BLaER1 (cell line): ENCODE measurements at regions not wholly inside any gene's neighbourhood (a gene's known extent, or its start where the extent isn't known, plus 50 kb on each side); places are given as distances from the start of the nearest gene placed in this dataset.

Experiments used
- H3K27ac ChIP-seq: shearing (Covaris generic); formaldehyde crosslinking; 2 replicates; pipeline ENCODE4 v1.8.1; 2022
- H3K27me3 ChIP-seq: shearing (Covaris generic); formaldehyde crosslinking; 2 replicates; pipeline ENCODE4 v1.8.1; 2022
- H3K36me3 ChIP-seq: shearing (Covaris generic); formaldehyde crosslinking; 2 replicates; pipeline ENCODE4 v1.8.1; 2022
- H3K4me1 ChIP-seq: shearing (Covaris generic); formaldehyde crosslinking; 2 replicates; pipeline ENCODE4 v1.8.1; 2022
- H3K4me2 ChIP-seq: shearing (Covaris generic); formaldehyde crosslinking; 2 replicates; pipeline ENCODE4 v1.8.1; 2022
- H3K4me3 ChIP-seq: shearing (Covaris generic); formaldehyde crosslinking; 2 replicates; pipeline ENCODE4 v1.8.1; 2022
- H3K9ac ChIP-seq: shearing (Covaris generic); formaldehyde crosslinking; 2 replicates; pipeline ENCODE4 v1.8.1; 2022
- H3K9me3 ChIP-seq: shearing (Covaris generic); formaldehyde crosslinking; 2 replicates; pipeline ENCODE4 v1.8.1; 2022
- H4K20me1 ChIP-seq: shearing (Covaris generic); formaldehyde crosslinking; 2 replicates; pipeline ENCODE4 v1.8.1; 2022
- Cebpa-rat ChIP-seq: shearing (Covaris generic); IDR thresholded peaks from 2 replicates; pipeline ENCODE4 v1.8.1; 2022

GRCh38 chr17:72359274-72359673, 238.5 kb downstream of the SOX9 start:
- H3K4me3 ChIP-seq, result no peak overlapping the region
- no peak for TF ChIP-seq Cebpa-rat
- no peak overlapping the region for H3K4me2 ChIP-seq
- no peaks in the 10 kb centered on the region for H3K36me3 ChIP-seq
- no peak overlapping the region for H3K9ac ChIP-seq
- no peaks in the 10 kb centered on the region for H3K4me1 ChIP-seq
- no peak overlapping the region for H3K27ac ChIP-seq
- H4K20me1 ChIP-seq, result no peaks in the 10 kb centered on the region
- H3K9me3 ChIP-seq, result peaks cover 7% of the 10 kb centered on the region
- no peaks in the 10 kb centered on the region for H3K27me3 ChIP-seq

GRCh38 chr17:72359811-72360210, 239.0 kb downstream of the SOX9 start:
- no peaks in the 10 kb centered on the region for H3K36me3 ChIP-seq
- no peak for TF ChIP-seq Cebpa-rat
- H3K4me1 ChIP-seq, result no peaks in the 10 kb centered on the region
- H3K27me3 ChIP-seq, result no peaks in the 10 kb centered on the region
- no peak overlapping the region for H3K9ac ChIP-seq
- no peak overlapping the region for H3K4me2 ChIP-seq
- H3K9me3 ChIP-seq, result 0 out of 2 replicates have a peak, but pooled peaks cover 6% of the 10 kb centered on the region
- H4K20me1 ChIP-seq, result no peaks in the 10 kb centered on the region
- H3K4me3 ChIP-seq, result no peak overlapping the region
- no peak overlapping the region for H3K27ac ChIP-seq

GRCh38 chr17:72360386-72360940, 239.6 kb downstream of the SOX9 start:
- H3K9ac ChIP-seq, result no peak overlapping the region
- no peaks in the 10 kb centered on the region for H3K27me3 ChIP-seq
- H3K4me3 ChIP-seq, result no peak overlapping the region
- no peaks in the 10 kb centered on the region for H3K4me1 ChIP-seq
- no peak overlapping the region for H3K4me2 ChIP-seq
- TF ChIP-seq Cebpa-rat, result no peak
- 0 out of 2 replicates have a peak, but pooled peaks cover 2% of the 10 kb centered on the region for H3K9me3 ChIP-seq
- no peaks in the 10 kb centered on the region for H4K20me1 ChIP-seq
- no peaks in the 10 kb centered on the region for H3K36me3 ChIP-seq
- no peak overlapping the region for H3K27ac ChIP-seq

- Histone ChIP-seq H3K4me1 (no peaks in the 10 kb centered on the region), H3K27ac (no peak overlapping the region), H3K36me3 (no peaks in the 10 kb centered on the region), H3K27me3 (no peaks in the 10 kb centered on the region), H4K20me1 (no peaks in the 10 kb centered on the region), H3K9ac (no peak overlapping the region), H3K9me3 (no peaks in the 10 kb centered on the region), H3K4me3 (no peak overlapping the region), H3K4me2 (no peak overlapping the region)
- no peak for TF ChIP-seq Cebpa-rat
Measured at GRCh38 chr17:72361892-72362291, 241.1 kb downstream of the SOX9 start.

GRCh38 chr17:72362376-72363088, 241.7 kb downstream of the SOX9 start:
- H3K27ac ChIP-seq, result no peak overlapping the region
- no peak overlapping the region for H3K4me3 ChIP-seq
- no peak for TF ChIP-seq Cebpa-rat
- no peaks in the 10 kb centered on the region for H3K4me1 ChIP-seq
- no peaks in the 10 kb centered on the region for H3K9me3 ChIP-seq
- no peaks in the 10 kb centered on the region for H4K20me1 ChIP-seq
- no peak overlapping the region for H3K4me2 ChIP-seq
- no peak overlapping the region for H3K9ac ChIP-seq
- H3K27me3 ChIP-seq, result no peaks in the 10 kb centered on the region
- no peaks in the 10 kb centered on the region for H3K36me3 ChIP-seq

- Histone ChIP-seq H3K27ac (no peak overlapping the region), H3K4me1 (no peaks in the 10 kb centered on the region), H3K27me3 (no peaks in the 10 kb centered on the region), H3K4me2 (no peak overlapping the region), H3K9me3 (no peaks in the 10 kb centered on the region), H4K20me1 (no peaks in the 10 kb centered on the region), H3K36me3 (no peaks in the 10 kb centered on the region), H3K9ac (no peak overlapping the region), H3K4me3 (no peak overlapping the region)
- no peak for TF ChIP-seq Cebpa-rat
Measured at GRCh38 chr17:72363089-72363610, 242.3 kb downstream of the SOX9 start.

GRCh38 chr17:72365857-72366414, 245.1 kb downstream of the SOX9 start:
- no peak overlapping the region for H3K4me3 ChIP-seq
- H3K36me3 ChIP-seq, result no peaks in the 10 kb centered on the region
- TF ChIP-seq Cebpa-rat, result no peak
- H3K27me3 ChIP-seq, result no peaks in the 10 kb centered on the region
- H3K4me2 ChIP-seq, result no peak overlapping the region
- H3K9ac ChIP-seq, result no peak overlapping the region
- no peaks in the 10 kb centered on the region for H3K9me3 ChIP-seq
- no peak overlapping the region for H3K27ac ChIP-seq
- no peaks in the 10 kb centered on the region for H4K20me1 ChIP-seq
- no peaks in the 10 kb centered on the region for H3K4me1 ChIP-seq

GRCh38 chr17:72366626-72367025, 245.8 kb downstream of the SOX9 start:
- Histone ChIP-seq H3K27me3 (no peaks in the 10 kb centered on the region), H3K27ac (no peak overlapping the region), H3K4me3 (no peak overlapping the region), H4K20me1 (no peaks in the 10 kb centered on the region), H3K4me1 (no peaks in the 10 kb centered on the region), H3K4me2 (no peak overlapping the region), H3K9ac (no peak overlapping the region), H3K9me3 (no peaks in the 10 kb centered on the region), H3K36me3 (no peaks in the 10 kb centered on the region)
- TF ChIP-seq Cebpa-rat, result no peak

GRCh38 chr17:72368191-72368590, 247.4 kb downstream of the SOX9 start:
- no peaks in the 10 kb centered on the region for H3K9me3 ChIP-seq
- no peaks in the 10 kb centered on the region for H3K36me3 ChIP-seq
- no peaks in the 10 kb centered on the region for H4K20me1 ChIP-seq
- no peak overlapping the region for H3K4me3 ChIP-seq
- no peaks in the 10 kb centered on the region for H3K27me3 ChIP-seq
- H3K4me2 ChIP-seq, result no peak overlapping the region
- H3K4me1 ChIP-seq, result no peaks in the 10 kb centered on the region
- H3K27ac ChIP-seq, result no peak overlapping the region
- no peak overlapping the region for H3K9ac ChIP-seq
- TF ChIP-seq Cebpa-rat, result no peak

GRCh38 chr17:72369366-72369765, 248.5 kb downstream of the SOX9 start:
- Histone ChIP-seq H3K4me3 (no peak overlapping the region), H3K4me2 (no peak overlapping the region), H4K20me1 (no peaks in the 10 kb centered on the region), H3K36me3 (no peaks in the 10 kb centered on the region), H3K27ac (no peak overlapping the region), H3K9me3 (0 out of 2 replicates have a peak, but pooled peaks cover 7% of the 10 kb centered on the region), H3K4me1 (peaks cover 6% of the 10 kb centered on the region; the same call in 1 of the 2 replicates), H3K9ac (no peak overlapping the region), H3K27me3 (no peaks in the 10 kb centered on the region)
- no peak for TF ChIP-seq Cebpa-rat
